Stimulated activated CD4-positive, alpha-beta T cell treated with anti-CD3 and anti-CD28 coated beads, Interleukin-2, amount 100 ng/mL, for 24 hours (primary cell): ENCODE measurements at regions not wholly inside any gene's neighbourhood (a gene's known extent, or its start where the extent isn't known, plus 50 kb on each side); places are given as distances from the start of the nearest gene placed in this dataset.
"Not testable (repeated sequence)": the region's sequence is repeated elsewhere in the genome, so short reads cannot be mapped to it uniquely, and the experiment has no call there.

Experiments
- DNase-seq, 2 donors: peaks; one replicate each; pipeline ENCODE4 v3.0.0-alpha.2; 2020

- no peak for DNase-seq
Observed at GRCh38 chr5:27158171-27158570, 119.8 kb upstream of the CDH9 start.

GRCh38 chr5:27144456-27144855, 106.1 kb upstream of the CDH9 start:
- DNase-seq, result no peak

- DNase-seq, result no peak
Observed at GRCh38 chr5:27140831-27141230, 102.4 kb upstream of the CDH9 start.

- DNase-seq, result no peak
Observed at GRCh38 chr5:27130587-27130986, 92.2 kb upstream of the CDH9 start.

GRCh38 chr5:27129926-27130325, 91.5 kb upstream of the CDH9 start:
- no peak for DNase-seq

- DNase-seq, result no peak
Observed at GRCh38 chr5:27125856-27126255, 87.5 kb upstream of the CDH9 start.

GRCh38 chr5:27124590-27124989, 86.2 kb upstream of the CDH9 start:
- no peak for DNase-seq

GRCh38 chr5:27119736-27120321, 81.4 kb upstream of the CDH9 start:
- DNase-seq, result not testable (repeated sequence)

GRCh38 chr5:27103486-27103885, 65.1 kb upstream of the CDH9 start:
- DNase-seq, result no peak

GRCh38 chr5:27095761-27096160, 57.4 kb upstream of the CDH9 start:
- DNase-seq, result not testable (repeated sequence)

- DNase-seq, result no peak
Observed at GRCh38 chr5:27093279-27093678, 54.9 kb upstream of the CDH9 start.

- no peak for DNase-seq
Observed at GRCh38 chr5:27091858-27092257, 53.5 kb upstream of the CDH9 start.

- not testable (repeated sequence) for DNase-seq
Observed at GRCh38 chr5:27088822-27089221, 50.4 kb upstream of the CDH9 start.
